ENCODE measurements at regions not wholly inside any gene's neighbourhood (a gene's known extent, or its start where the extent isn't known, plus 50 kb on each side); places are given as distances from the start of the nearest gene placed in this dataset.

GRCh38 chr1:119191325-119191724 is 50.9 kb upstream of the WARS2 start:
- TF ChIP-seq CTCF (IDR thresholded peaks at IDR 0.05; ENCODE audit: low read length) (no peak), EZH2 (IDR thresholded peaks at IDR 0.05; ENCODE audit: borderline replicate concordance, low read length) (no peak)
